ENCODE measurements at regions not wholly inside any gene's neighbourhood (a gene's known extent, or its start where the extent isn't known, plus 50 kb on each side); places are given as distances from the start of the nearest gene placed in this dataset.

DNA sequence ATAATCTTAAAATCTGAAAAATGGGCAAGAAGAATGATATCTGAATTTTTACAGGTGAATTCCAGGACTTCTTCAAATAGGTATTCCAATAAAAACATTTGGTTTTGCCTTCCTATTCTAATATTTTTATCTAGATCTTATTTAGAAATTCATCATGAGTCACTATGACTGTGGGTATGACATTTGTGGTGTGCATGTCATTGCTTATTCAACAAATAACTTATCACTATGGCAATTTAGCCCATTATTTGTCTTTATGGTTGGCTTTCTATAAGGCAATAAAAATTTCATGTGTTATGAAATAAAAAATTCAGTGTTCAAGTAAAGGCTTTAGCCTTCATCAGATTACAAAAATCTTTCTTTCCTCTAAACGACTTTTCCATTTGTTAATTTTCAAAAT lies 1139.6 kb upstream of the NUDT12 start:
- TF ChIP-seq, protein P1, sequence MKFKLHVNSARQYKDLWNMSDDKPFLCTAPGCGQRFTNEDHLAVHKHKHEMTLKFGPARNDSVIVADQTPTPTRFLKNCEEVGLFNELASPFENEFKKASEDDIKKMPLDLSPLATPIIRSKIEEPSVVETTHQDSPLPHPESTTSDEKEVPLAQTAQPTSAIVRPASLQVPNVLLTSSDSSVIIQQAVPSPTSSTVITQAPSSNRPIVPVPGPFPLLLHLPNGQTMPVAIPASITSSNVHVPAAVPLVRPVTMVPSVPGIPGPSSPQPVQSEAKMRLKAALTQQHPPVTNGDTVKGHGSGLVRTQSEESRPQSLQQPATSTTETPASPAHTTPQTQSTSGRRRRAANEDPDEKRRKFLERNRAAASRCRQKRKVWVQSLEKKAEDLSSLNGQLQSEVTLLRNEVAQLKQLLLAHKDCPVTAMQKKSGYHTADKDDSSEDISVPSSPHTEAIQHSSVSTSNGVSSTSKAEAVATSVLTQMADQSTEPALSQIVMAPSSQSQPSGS (tag by site-specific recombination; IDR thresholded peaks at IDR 0.05; ENCODE audit: low read depth), result no peak
- no peak for TF ChIP-seq CTCF (tag by site-specific recombination; IDR thresholded peaks at IDR 0.05)
- TF ChIP-seq ZBTB44 (tag by site-specific recombination; IDR thresholded peaks at IDR 0.05), result no peak
- TF ChIP-seq ZNF747 (tag by site-specific recombination; IDR thresholded peaks at IDR 0.05), result no peak
- no peak for TF ChIP-seq ZNF555 (tag by site-specific recombination; conservative IDR thresholded peaks at IDR 0.05)
- no peak for TF ChIP-seq ZNF660 (tag by site-specific recombination; IDR thresholded peaks at IDR 0.05)
- TF ChIP-seq ZSCAN23 (tag by site-specific recombination; IDR thresholded peaks at IDR 0.05), result no peak
- TF ChIP-seq, protein P2, sequence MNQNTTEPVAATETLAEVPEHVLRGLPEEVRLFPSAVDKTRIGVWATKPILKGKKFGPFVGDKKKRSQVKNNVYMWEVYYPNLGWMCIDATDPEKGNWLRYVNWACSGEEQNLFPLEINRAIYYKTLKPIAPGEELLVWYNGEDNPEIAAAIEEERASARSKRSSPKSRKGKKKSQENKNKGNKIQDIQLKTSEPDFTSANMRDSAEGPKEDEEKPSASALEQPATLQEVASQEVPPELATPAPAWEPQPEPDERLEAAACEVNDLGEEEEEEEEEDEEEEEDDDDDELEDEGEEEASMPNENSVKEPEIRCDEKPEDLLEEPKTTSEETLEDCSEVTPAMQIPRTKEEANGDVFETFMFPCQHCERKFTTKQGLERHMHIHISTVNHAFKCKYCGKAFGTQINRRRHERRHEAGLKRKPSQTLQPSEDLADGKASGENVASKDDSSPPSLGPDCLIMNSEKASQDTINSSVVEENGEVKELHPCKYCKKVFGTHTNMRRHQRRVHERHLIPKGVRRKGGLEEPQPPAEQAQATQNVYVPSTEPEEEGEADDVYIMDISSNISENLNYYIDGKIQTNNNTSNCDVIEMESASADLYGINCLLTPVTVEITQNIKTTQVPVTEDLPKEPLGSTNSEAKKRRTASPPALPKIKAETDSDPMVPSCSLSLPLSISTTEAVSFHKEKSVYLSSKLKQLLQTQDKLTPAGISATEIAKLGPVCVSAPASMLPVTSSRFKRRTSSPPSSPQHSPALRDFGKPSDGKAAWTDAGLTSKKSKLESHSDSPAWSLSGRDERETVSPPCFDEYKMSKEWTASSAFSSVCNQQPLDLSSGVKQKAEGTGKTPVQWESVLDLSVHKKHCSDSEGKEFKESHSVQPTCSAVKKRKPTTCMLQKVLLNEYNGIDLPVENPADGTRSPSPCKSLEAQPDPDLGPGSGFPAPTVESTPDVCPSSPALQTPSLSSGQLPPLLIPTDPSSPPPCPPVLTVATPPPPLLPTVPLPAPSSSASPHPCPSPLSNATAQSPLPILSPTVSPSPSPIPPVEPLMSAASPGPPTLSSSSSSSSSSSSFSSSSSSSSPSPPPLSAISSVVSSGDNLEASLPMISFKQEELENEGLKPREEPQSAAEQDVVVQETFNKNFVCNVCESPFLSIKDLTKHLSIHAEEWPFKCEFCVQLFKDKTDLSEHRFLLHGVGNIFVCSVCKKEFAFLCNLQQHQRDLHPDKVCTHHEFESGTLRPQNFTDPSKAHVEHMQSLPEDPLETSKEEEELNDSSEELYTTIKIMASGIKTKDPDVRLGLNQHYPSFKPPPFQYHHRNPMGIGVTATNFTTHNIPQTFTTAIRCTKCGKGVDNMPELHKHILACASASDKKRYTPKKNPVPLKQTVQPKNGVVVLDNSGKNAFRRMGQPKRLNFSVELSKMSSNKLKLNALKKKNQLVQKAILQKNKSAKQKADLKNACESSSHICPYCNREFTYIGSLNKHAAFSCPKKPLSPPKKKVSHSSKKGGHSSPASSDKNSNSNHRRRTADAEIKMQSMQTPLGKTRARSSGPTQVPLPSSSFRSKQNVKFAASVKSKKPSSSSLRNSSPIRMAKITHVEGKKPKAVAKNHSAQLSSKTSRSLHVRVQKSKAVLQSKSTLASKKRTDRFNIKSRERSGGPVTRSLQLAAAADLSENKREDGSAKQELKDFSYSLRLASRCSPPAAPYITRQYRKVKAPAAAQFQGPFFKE (tag by site-specific recombination; IDR thresholded peaks at IDR 0.05; ENCODE audit: borderline replicate concordance), result no peak
- TF ChIP-seq ZNF155 (tag by site-specific recombination; IDR thresholded peaks at IDR 0.05), result no peak
- TF ChIP-seq GLIS1 (tag by site-specific recombination; IDR thresholded peaks at IDR 0.05), result no peak
- TF ChIP-seq ZBTB1 (tag by site-specific recombination; IDR thresholded peaks at IDR 0.05), result no peak
- no peak for TF ChIP-seq ZBTB7A (tag by site-specific recombination; IDR thresholded peaks at IDR 0.05; ENCODE audit: low read depth)
- TF ChIP-seq PATZ1 (tag by site-specific recombination; IDR thresholded peaks at IDR 0.05), result no peak

All from HEK293 (cell line).